GM12864 (cell line): ENCODE measurements at regions not wholly inside any gene's neighbourhood (a gene's known extent, or its start where the extent isn't known, plus 50 kb on each side); places are given as distances from the start of the nearest gene placed in this dataset.
A peak's percentile ranks its signal among the peaks of the same experiment; 100 is the strongest.
"Not testable (repeated sequence)": the region's sequence is repeated elsewhere in the genome, so short reads cannot be mapped to it uniquely, and the experiment has no call there.

Source experiments
- DNase-seq: peaks from one replicate; pipeline ENCODE4 v3.0.0-alpha.2; 2011; ENCODE audit warnings: low read depth
- H3K4me3 ChIP-seq: 2 replicates; pipeline ENCODE4 v1.5.1; 2011; ENCODE audit warnings: mild to moderate bottlenecking, low read depth, low read length, control low read depth
- CTCF ChIP-seq: IDR thresholded peaks from 2 replicates; pipeline ENCODE4 v1.5.1; 2011; ENCODE audit warnings: low read depth, mild to moderate bottlenecking, moderate library complexity, low read length, control low read depth, inconsistent platforms; ENCODE audit errors: missing control alignments

GRCh38 chr9:107836300-107836699 lies 346.7 kb upstream of the KLF4 start:
- no peak overlapping the region for H3K4me3 ChIP-seq
- no peak for TF ChIP-seq CTCF
- no peak for DNase-seq

GRCh38 chr9:107833295-107833694 lies 343.7 kb upstream of the KLF4 start:
- H3K4me3 ChIP-seq: no peak overlapping the region
- DNase-seq: no peak
- no peak for TF ChIP-seq CTCF

GRCh38 chr9:107832871-107833270 lies 343.3 kb upstream of the KLF4 start:
- no peak for DNase-seq
- no peak overlapping the region for H3K4me3 ChIP-seq
- no peak for TF ChIP-seq CTCF

- H3K4me3 ChIP-seq: no peak overlapping the region
- no peak for DNase-seq
- TF ChIP-seq CTCF: no peak
Observed at GRCh38 chr9:107830479-107830878, 340.9 kb upstream of the KLF4 start.

- no peak for TF ChIP-seq CTCF
- DNase-seq: no peak
- H3K4me3 ChIP-seq: no peak overlapping the region
Observed at GRCh38 chr9:107827884-107828283, 338.3 kb upstream of the KLF4 start.

- TF ChIP-seq CTCF: no peak
- H3K4me3 ChIP-seq: no peak overlapping the region
- peak; percentile 8 for DNase-seq
Observed at GRCh38 chr9:107827304-107827703, 337.7 kb upstream of the KLF4 start.

GRCh38 chr9:107826688-107826983 lies 337.1 kb upstream of the KLF4 start:
- H3K4me3 ChIP-seq, DNase-seq: not testable (repeated sequence)

- no peak for DNase-seq
- no peak overlapping the region for H3K4me3 ChIP-seq
- no peak for TF ChIP-seq CTCF
Observed at GRCh38 chr9:107824556-107824955, 335.0 kb upstream of the KLF4 start.
